Hematopoietic multipotent progenitor cell treated with erythropoietin and hydrocortisone succinate and interleukin-3 and kit ligand, for 8 days (in vitro differentiated cells): ENCODE measurements at regions not wholly inside any gene's neighbourhood (a gene's known extent, or its start where the extent isn't known, plus 50 kb on each side); places are given as distances from the start of the nearest gene placed in this dataset.
"Not testable (repeated sequence)": the region's sequence is repeated elsewhere in the genome, so short reads cannot be mapped to it uniquely, and the experiment has no call there.

Source experiments
- DNase-seq: peaks from one replicate; pipeline ENCODE4 v3.0.0-alpha.2; 2015

- no peak for DNase-seq
Measured at GRCh38 chr16:54806881-54807360, 123.7 kb upstream of the IRX5 start.

- DNase-seq: no peak
Measured at GRCh38 chr16:54806378-54806777, 124.3 kb upstream of the IRX5 start.

- no peak for DNase-seq
Measured at GRCh38 chr16:54805648-54806047, 125.0 kb upstream of the IRX5 start.

GRCh38 chr16:54801057-54801844 lies 129.4 kb upstream of the IRX5 start:
- DNase-seq: no peak

GRCh38 chr16:54798267-54798666 lies 132.4 kb upstream of the IRX5 start:
- no peak for DNase-seq

- no peak for DNase-seq
Measured at GRCh38 chr16:54796211-54796610, 134.5 kb upstream of the IRX5 start.

GRCh38 chr16:54792811-54793210 lies 137.9 kb upstream of the IRX5 start:
- DNase-seq: no peak

GRCh38 chr16:54787045-54787444 lies 143.6 kb upstream of the IRX5 start:
- DNase-seq: no peak

- DNase-seq: no peak
Measured at GRCh38 chr16:54783980-54784379, 146.7 kb upstream of the IRX5 start.

- no peak for DNase-seq
Measured at GRCh38 chr16:54783226-54783625, 147.4 kb upstream of the IRX5 start.

GRCh38 chr16:54780266-54780665 lies 150.4 kb upstream of the IRX5 start:
- no peak for DNase-seq

GRCh38 chr16:54779549-54779948 lies 151.1 kb upstream of the IRX5 start:
- no peak for DNase-seq

GRCh38 chr16:54774768-54775167 lies 155.9 kb upstream of the IRX5 start:
- no peak for DNase-seq

- DNase-seq: no peak
Measured at GRCh38 chr16:54772400-54772799, 158.3 kb upstream of the IRX5 start.

- no peak for DNase-seq
Measured at GRCh38 chr16:54766355-54766754, 164.3 kb upstream of the IRX5 start.

GRCh38 chr16:54750249-54750648 lies 180.4 kb upstream of the IRX5 start:
- no peak for DNase-seq

- DNase-seq: no peak
Measured at GRCh38 chr16:54748611-54749190, 182.0 kb upstream of the IRX5 start.

GRCh38 chr16:54746596-54746995 lies 184.1 kb upstream of the IRX5 start:
- DNase-seq: no peak

- DNase-seq: no peak
Measured at GRCh38 chr16:54744998-54745397, 185.7 kb upstream of the IRX5 start.

- no peak for DNase-seq
Measured at GRCh38 chr16:54742436-54742835, 188.2 kb upstream of the IRX5 start.

GRCh38 chr16:54739381-54739780 lies 191.3 kb upstream of the IRX5 start:
- DNase-seq: no peak

- DNase-seq: no peak
Measured at GRCh38 chr16:54734156-54734555, 196.5 kb upstream of the IRX5 start.

- not testable (repeated sequence) for DNase-seq
Measured at GRCh38 chr16:54727696-54728095, 203.0 kb upstream of the IRX5 start.

- DNase-seq: no peak
Measured at GRCh38 chr16:54724346-54724925, 206.2 kb upstream of the IRX5 start.
